Choroid plexus epithelial cell (primary cell): ENCODE measurements at regions not wholly inside any gene's neighbourhood (a gene's known extent, or its start where the extent isn't known, plus 50 kb on each side); places are given as distances from the start of the nearest gene placed in this dataset.

Experiments
- DNase-seq: peaks from one replicate; pipeline ENCODE4 v3.0.0-alpha.2; 2010; ENCODE audit warnings: low read depth
- H3K4me3 ChIP-seq: 2 replicates; pipeline ENCODE4 v1.5.1; 2011; ENCODE audit warnings: low read depth, mild to moderate bottlenecking, control low read depth, low read length, moderate library complexity
- CTCF ChIP-seq: conservative IDR thresholded peaks from 2 replicates; pipeline ENCODE4 v1.5.1; 2011; ENCODE audit warnings: low read depth, mild to moderate bottlenecking, control low read depth, inconsistent platforms, low read length, moderate library complexity

- TF ChIP-seq CTCF = no peak
- no peak for DNase-seq
- no peak overlapping the region for H3K4me3 ChIP-seq
Measured at GRCh38 chr11:69905611-69906452, 86.6 kb upstream of the FGF3 start.

- no peak overlapping the region for H3K4me3 ChIP-seq
- no peak for TF ChIP-seq CTCF
Measured at GRCh38 chr11:69906453-69906907, 87.3 kb upstream of the FGF3 start.

GRCh38 chr11:69907611-69908010, 88.4 kb upstream of the FGF3 start:
- TF ChIP-seq CTCF = no peak
- no peak overlapping the region for H3K4me3 ChIP-seq
- DNase-seq = no peak

More at GRCh38 chr11:69906453-69906907, 87.3 kb upstream of the FGF3 start:
- DNase-seq = no peak

GRCh38 chr11:69908511-69909220, 89.5 kb upstream of the FGF3 start:
- no peak overlapping the region for H3K4me3 ChIP-seq
- DNase-seq = no peak
- no peak for TF ChIP-seq CTCF

GRCh38 chr11:69909561-69910518, 90.6 kb upstream of the FGF3 start:
- H3K4me3 ChIP-seq = no peak overlapping the region
- TF ChIP-seq CTCF = peak; percentile 72
- DNase-seq = peak; percentile 46

GRCh38 chr11:69910519-69911309, 91.5 kb upstream of the FGF3 start:
- no peak overlapping the region for H3K4me3 ChIP-seq
- DNase-seq = no peak
- TF ChIP-seq CTCF = no peak
